DND-41 (cell line): ENCODE measurements at regions not wholly inside any gene's neighbourhood (a gene's known extent, or its start where the extent isn't known, plus 50 kb on each side); places are given as distances from the start of the nearest gene placed in this dataset.

Experiments used
- EZH2 ChIP-seq: IDR thresholded peaks from 3 replicates; pipeline ENCODE4 v1.6.1; 2012; ENCODE audit warnings: borderline replicate concordance, low read depth, mild to moderate bottlenecking, moderate library complexity, low read length, inconsistent platforms; ENCODE audit not compliant: severe bottlenecking
- TF ChIP-seq, protein P1 (sequence below): IDR thresholded peaks from 2 replicates; pipeline ENCODE4 v1.5.1; 2012; ENCODE audit warnings: borderline replicate concordance, low read length, moderate library complexity, mild to moderate bottlenecking; ENCODE audit not compliant: poor library complexity, severe bottlenecking; ENCODE audit errors: extremely low read depth

DNA sequence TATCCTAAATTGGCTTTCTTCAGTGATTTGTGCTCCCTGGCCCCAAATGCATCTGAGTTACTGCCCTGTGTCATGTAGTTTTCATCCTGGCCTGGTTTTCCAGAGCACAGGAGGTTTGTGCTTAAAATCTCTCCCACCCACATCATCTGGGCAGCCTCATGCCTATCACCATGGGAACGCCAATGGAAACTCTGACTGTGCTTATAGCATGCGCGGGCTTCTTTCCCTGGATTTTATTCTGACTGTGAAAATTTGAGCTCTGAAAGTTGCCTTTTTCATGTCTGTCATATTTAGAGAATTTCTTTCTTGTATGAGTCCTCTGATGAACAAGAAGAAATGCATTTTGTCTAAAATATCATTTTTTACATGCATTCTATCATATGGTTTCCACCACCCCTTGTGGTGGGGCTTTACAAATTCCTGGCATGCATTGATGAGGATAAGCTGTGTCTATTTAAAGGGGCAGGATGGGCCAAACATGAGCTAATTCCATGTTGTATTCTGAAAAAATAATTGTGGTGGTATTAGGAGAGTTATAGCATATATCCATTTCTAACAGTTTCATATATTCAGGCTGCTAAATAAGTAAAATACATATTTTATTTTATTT is 55.1 kb downstream of the IRAG1 start:
- TF ChIP-seq, protein P1, sequence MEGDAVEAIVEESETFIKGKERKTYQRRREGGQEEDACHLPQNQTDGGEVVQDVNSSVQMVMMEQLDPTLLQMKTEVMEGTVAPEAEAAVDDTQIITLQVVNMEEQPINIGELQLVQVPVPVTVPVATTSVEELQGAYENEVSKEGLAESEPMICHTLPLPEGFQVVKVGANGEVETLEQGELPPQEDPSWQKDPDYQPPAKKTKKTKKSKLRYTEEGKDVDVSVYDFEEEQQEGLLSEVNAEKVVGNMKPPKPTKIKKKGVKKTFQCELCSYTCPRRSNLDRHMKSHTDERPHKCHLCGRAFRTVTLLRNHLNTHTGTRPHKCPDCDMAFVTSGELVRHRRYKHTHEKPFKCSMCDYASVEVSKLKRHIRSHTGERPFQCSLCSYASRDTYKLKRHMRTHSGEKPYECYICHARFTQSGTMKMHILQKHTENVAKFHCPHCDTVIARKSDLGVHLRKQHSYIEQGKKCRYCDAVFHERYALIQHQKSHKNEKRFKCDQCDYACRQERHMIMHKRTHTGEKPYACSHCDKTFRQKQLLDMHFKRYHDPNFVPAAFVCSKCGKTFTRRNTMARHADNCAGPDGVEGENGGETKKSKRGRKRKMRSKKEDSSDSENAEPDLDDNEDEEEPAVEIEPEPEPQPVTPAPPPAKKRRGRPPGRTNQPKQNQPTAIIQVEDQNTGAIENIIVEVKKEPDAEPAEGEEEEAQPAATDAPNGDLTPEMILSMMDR: no peak
- no peak for TF ChIP-seq EZH2
